ENCODE measurements at regions not wholly inside any gene's neighbourhood (a gene's known extent, or its start where the extent isn't known, plus 50 kb on each side); places are given as distances from the start of the nearest gene placed in this dataset.

DNA sequence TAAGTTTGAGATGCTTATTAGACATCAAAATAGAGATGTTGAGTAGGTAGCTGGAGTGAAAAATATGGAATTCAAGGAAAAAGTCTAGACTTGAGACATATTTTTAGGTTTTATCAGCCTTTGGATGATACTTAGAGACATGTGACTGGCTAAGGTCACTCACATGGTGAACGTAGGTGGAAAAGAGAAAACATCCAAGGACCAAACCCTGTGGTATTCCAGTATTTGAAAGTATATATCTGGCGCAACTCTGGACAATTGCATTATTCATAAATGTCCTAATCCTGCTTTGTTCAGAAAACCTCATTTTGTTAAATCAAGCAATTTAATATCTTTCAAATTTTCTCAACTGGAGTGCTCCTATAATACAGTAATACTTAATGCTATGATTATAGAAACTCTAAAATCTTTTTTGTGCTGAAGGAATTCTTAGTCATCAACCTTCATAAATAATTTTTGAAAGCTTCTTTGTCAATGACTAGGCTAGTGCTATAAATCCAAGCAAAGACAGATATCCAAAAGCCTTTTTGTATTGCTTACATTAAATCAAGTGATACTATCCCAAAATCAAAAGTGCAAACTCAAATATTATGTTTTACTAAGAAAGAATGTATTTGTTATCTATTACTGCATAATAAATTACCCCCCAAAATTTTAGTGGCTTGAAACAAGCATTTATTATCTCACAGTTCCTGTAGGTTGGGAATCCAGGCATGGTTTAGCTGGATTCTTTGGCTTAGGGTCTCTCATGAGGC lies 452.0 kb downstream of the ENC1 start:
- no peak for DNase-seq (ENCODE audit: low read depth)

DNA sequence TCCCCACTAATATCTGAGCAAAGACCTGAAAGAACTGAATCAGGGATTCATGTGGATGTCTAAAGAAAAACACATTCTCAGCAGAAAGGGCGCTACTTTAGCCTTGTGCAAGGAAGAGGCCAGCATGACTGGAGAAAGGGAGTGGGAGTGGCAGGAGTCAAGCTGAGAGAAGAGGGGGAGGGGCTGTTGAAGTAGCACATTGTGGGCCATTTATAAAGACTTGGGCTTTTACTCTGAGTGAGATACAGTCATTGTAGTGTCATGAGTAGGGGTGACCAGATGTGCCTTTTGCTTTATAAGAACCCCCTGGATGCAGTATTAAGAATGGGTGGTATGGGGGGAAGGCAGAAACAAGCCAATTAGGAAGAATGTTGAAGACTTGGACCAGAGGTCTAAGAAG lies 452.8 kb downstream of the ENC1 start:
- in situ Hi-C loops (cut with HindIII; ENCODE audit: low sequenced_read_pairs) = no loop called here
- no peak overlapping the region for H3K4me3 ChIP-seq (ENCODE audit: low read depth, low read length)
- TF ChIP-seq, protein P1, sequence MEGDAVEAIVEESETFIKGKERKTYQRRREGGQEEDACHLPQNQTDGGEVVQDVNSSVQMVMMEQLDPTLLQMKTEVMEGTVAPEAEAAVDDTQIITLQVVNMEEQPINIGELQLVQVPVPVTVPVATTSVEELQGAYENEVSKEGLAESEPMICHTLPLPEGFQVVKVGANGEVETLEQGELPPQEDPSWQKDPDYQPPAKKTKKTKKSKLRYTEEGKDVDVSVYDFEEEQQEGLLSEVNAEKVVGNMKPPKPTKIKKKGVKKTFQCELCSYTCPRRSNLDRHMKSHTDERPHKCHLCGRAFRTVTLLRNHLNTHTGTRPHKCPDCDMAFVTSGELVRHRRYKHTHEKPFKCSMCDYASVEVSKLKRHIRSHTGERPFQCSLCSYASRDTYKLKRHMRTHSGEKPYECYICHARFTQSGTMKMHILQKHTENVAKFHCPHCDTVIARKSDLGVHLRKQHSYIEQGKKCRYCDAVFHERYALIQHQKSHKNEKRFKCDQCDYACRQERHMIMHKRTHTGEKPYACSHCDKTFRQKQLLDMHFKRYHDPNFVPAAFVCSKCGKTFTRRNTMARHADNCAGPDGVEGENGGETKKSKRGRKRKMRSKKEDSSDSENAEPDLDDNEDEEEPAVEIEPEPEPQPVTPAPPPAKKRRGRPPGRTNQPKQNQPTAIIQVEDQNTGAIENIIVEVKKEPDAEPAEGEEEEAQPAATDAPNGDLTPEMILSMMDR (IDR thresholded peaks at IDR 0.05; ENCODE audit: low read depth, low read length, missing control alignments) = no peak
- DNase-seq (ENCODE audit: low read depth) = no peak

More for the DNA sequence above, 452.0 kb downstream of the ENC1 start:
- in situ Hi-C loops (cut with HindIII; ENCODE audit: low sequenced_read_pairs) = no loop called here
- H3K4me3 ChIP-seq (ENCODE audit: low read depth, low read length) = no peak overlapping the region
- TF ChIP-seq, protein P1 (IDR thresholded peaks at IDR 0.05; ENCODE audit: low read depth, low read length, missing control alignments) = no peak

DNA sequence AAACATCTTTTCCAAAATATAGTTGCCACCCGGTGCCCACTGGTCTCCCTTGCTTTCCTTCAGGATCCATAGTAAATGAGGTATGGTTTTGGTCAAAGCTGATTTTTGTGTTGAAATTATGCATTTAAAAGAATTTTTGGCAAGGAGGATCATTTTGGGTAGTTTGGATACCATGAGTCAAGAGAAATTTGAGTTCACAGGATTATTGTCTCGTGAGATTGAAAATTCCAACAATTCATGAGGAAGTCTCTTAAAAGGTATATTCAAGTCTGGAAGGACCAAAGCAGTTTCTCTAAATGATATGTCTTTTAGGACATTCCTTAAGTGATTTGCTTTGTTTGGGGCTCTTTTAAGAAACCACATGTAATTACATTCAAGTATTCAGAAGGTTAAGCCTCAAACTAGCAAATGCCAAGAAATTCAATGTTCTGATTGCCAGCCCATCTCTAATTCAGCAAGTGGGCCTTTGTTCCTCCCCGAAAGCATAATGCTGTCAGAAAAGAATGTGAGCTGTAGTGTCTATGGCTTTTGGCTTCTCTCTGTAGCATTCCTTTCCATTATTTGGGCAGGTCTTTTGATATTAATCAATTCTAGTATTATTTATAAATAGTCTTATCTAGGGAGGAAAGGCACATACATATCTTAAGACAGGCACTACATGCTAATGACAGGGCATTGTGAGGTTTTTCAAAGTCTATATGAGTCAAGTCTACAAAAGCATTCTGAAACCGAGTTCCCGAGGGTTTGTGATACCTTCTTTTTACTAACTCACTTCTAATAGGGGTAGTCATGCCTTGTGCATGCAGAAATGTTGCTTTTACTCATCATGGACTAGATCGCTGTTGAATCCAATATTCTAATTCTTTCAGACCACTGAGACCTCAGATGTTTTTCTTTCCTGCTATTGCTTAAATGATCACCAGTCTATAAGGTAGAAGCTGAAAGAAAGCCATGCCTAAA lies 453.9 kb downstream of the ENC1 start:
- DNase-seq (ENCODE audit: low read depth) = peak; percentile 73
- in situ Hi-C loops (cut with HindIII; ENCODE audit: low sequenced_read_pairs) = no loop called here
- TF ChIP-seq, protein P1 (IDR thresholded peaks at IDR 0.05; ENCODE audit: low read depth, low read length, missing control alignments) = no peak
- H3K4me3 ChIP-seq (ENCODE audit: low read depth, low read length) = no peak overlapping the region

DNA sequence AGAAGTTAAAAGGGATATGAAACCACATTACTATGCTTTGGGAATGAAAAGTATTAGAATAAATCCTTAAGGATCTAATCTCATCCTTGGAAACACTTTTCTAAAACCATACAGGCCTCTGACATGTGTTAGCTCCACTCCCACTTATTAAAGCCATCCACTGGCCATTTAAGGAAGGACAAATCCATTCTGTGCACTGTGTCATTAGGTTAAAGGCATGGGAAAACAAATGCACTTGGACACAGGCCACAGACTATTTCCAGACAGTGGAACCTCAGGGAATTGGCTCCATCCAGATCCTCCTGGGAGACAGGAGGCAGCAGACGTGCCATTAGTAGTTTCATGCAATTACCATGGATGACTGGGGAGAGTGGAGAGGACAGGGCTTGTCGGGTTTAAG lies 454.9 kb downstream of the ENC1 start:
- no peak overlapping the region for H3K4me3 ChIP-seq (ENCODE audit: low read depth, low read length)
- no peak for DNase-seq (ENCODE audit: low read depth)
- in situ Hi-C loops (cut with HindIII; ENCODE audit: low sequenced_read_pairs) = no loop called here
- TF ChIP-seq, protein P1 (IDR thresholded peaks at IDR 0.05; ENCODE audit: low read depth, low read length, missing control alignments) = no peak

DNA sequence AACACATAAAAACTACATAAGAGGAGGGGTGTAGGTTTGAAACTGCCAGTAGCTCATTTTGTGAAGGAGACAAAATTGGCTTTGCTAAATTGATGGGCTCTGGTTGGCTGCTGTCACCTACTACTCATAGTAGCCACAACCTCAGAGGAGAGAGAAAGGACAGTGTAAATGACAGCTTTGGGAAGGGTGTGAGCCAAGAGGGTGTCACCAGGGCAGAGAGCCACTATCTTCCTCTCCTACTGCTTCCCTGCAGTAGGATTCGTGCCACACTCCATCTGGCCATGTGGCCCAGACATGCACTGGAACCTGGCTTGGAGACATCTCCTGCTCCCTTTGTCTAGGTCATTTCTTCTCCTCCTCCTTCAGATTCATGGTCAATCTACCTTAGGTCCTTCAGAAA lies 455.9 kb downstream of the ENC1 start:
- TF ChIP-seq, protein P1 (IDR thresholded peaks at IDR 0.05; ENCODE audit: low read depth, low read length, missing control alignments) = no peak
- in situ Hi-C loops (cut with HindIII; ENCODE audit: low sequenced_read_pairs) = no loop called here
- DNase-seq (ENCODE audit: low read depth) = no peak
- no peak overlapping the region for H3K4me3 ChIP-seq (ENCODE audit: low read depth, low read length)

DNA sequence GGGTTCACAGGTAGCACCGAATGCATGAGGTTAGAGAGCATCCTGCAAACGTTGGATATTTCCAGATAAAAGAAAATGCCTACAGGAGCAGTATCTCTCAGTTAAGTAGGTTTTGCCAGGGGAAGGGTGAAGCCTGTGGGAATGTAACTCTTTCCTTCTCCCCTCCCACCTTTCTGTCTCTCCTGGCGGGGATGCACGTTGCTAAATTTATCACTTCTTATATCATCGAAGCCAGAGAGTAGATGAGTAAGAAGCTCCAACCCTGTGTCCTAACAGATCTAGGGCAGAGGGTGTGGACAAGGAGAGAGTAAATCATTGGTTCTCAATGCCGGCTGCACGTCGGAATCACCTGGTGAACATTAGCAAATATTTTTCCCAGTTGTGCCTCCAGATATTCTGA lies 457.5 kb downstream of the ENC1 start:
- in situ Hi-C loops (cut with HindIII; ENCODE audit: low sequenced_read_pairs) = no loop called here
- DNase-seq (ENCODE audit: low read depth) = no peak
- TF ChIP-seq, protein P1 (IDR thresholded peaks at IDR 0.05; ENCODE audit: low read depth, low read length, missing control alignments) = no peak
- no peak overlapping the region for H3K4me3 ChIP-seq (ENCODE audit: low read depth, low read length)
